HCT116 (cell line): ENCODE measurements at regions not wholly inside any gene's neighbourhood (a gene's known extent, or its start where the extent isn't known, plus 50 kb on each side); places are given as distances from the start of the nearest gene placed in this dataset.

Source experiments
- CEBPB ChIP-seq: IDR thresholded peaks from 2 replicates; pipeline ENCODE4 v1.6.1; 2012; ENCODE audit warnings: low read depth
- ELF1 ChIP-seq: IDR thresholded peaks from 2 replicates; pipeline ENCODE4 v1.6.1; 2012; ENCODE audit warnings: low read depth, borderline replicate concordance
- EZH2phosphoT487 ChIP-seq: fragments of 200-600 bp; IDR thresholded peaks from 2 replicates; pipeline ENCODE4 v1.6.1; 2018; ENCODE audit warnings: antibody characterized with exemption, borderline replicate concordance
- FOSL1 ChIP-seq: IDR thresholded peaks from 2 replicates; pipeline ENCODE4 v1.6.1; 2012; ENCODE audit warnings: low read depth
- JUND ChIP-seq: IDR thresholded peaks from 2 replicates; pipeline ENCODE4 v1.6.1; 2012
- POLR2A ChIP-seq: IDR thresholded peaks from 2 replicates; pipeline ENCODE4 v1.7.0; 2011; ENCODE audit warnings: borderline replicate concordance; ENCODE audit not compliant: insufficient read depth, insufficient read length; ENCODE audit errors: extremely low read depth
- POLR2AphosphoS5 ChIP-seq: IDR thresholded peaks from 2 replicates; pipeline ENCODE4 v1.6.1; 2011; ENCODE audit warnings: mild to moderate bottlenecking, low read depth, low read length, moderate library complexity
- SP1 ChIP-seq: IDR thresholded peaks from 2 replicates; pipeline ENCODE4 v1.6.1; 2012; ENCODE audit warnings: low read depth
- SRF ChIP-seq: IDR thresholded peaks from 2 replicates; pipeline ENCODE4 v1.6.1; 2012; ENCODE audit warnings: low read depth
- YY1 ChIP-seq: IDR thresholded peaks from 2 replicates; pipeline ENCODE4 v1.6.1; 2011; ENCODE audit warnings: low read length, low read depth, moderate library complexity, mild to moderate bottlenecking; ENCODE audit not compliant: insufficient replicate concordance; ENCODE audit errors: extremely low read depth
- ZFX ChIP-seq: fragments of 450-650 bp; IDR thresholded peaks from 2 replicates; pipeline ENCODE4 v1.6.1; 2017
- TF ChIP-seq, protein P1 (sequence below), 3 experiments: fragments of 200-600 bp in 1 of 3; sonication (generic) in 1 of 3; IDR thresholded peaks in 2 of 3; conservative IDR thresholded peaks in 1 of 3; 2 replicates each; pipeline ENCODE4 v1.5.1; 2012 to 2017; ENCODE audit warnings: low read depth in 2 of 3, low read length in 2 of 3, antibody characterized with exemption in 1 of 3, borderline replicate concordance in 1 of 3, control low read depth in 1 of 3, mild to moderate bottlenecking in 1 of 3, mixed read lengths in 1 of 3, mixed run types in 1 of 3, moderate library complexity in 1 of 3; ENCODE audit not compliant: insufficient read depth in 1 of 3
- TF ChIP-seq, protein P2 (sequence below): IDR thresholded peaks from 2 replicates; pipeline ENCODE4 v1.6.1; 2012
- TF ChIP-seq, protein P3 (sequence below): IDR thresholded peaks from 2 replicates; pipeline ENCODE4 v1.6.1; 2012

DNA sequence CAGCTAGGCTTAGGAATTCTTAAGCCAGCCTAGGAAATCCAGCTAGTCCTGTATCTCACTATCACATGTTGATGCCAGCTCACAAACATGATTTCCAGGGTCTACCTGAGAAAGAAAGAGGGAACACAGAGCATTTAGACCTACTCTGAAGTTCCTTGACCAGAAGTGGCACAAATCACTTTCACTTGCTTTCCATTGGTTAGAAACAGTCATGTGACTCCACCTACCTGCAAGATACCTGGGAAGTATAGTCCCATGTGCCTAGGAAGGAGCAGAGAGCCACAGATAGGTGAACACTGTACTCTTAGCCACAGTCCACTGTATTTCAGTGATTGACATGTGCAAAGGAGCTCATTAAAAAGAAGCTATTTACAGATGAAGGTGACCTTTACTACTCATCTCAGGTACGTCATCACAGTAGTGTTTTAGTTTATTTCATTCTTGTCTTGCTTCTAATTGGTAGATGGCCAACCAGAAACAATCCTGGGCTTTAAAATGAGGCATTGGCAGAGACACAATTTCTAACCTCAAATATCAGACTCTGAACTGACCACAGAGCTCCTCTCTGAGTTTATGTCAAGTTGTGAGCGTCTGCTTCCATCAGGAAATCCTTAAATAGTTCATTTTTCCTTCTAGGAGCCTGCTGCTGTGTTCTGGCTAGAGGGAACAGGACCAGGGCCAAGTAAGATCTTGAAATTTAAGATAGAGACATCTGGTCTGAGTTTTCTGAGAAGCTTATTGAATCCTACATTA, 340.7 kb downstream of the TLE4 start:
- TF ChIP-seq, protein P1, sequence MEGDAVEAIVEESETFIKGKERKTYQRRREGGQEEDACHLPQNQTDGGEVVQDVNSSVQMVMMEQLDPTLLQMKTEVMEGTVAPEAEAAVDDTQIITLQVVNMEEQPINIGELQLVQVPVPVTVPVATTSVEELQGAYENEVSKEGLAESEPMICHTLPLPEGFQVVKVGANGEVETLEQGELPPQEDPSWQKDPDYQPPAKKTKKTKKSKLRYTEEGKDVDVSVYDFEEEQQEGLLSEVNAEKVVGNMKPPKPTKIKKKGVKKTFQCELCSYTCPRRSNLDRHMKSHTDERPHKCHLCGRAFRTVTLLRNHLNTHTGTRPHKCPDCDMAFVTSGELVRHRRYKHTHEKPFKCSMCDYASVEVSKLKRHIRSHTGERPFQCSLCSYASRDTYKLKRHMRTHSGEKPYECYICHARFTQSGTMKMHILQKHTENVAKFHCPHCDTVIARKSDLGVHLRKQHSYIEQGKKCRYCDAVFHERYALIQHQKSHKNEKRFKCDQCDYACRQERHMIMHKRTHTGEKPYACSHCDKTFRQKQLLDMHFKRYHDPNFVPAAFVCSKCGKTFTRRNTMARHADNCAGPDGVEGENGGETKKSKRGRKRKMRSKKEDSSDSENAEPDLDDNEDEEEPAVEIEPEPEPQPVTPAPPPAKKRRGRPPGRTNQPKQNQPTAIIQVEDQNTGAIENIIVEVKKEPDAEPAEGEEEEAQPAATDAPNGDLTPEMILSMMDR (IDR thresholded peaks at IDR 0.05 in 2 of 3, conservative IDR thresholded peaks at IDR 0.05 in 1 of 3; ENCODE audit: borderline replicate concordance in 1 of 3, insufficient read depth in 1 of 3, low read depth in 2 of 3, low read length in 2 of 3) = no peak
- TF ChIP-seq POLR2A (no peak), ZFX (no peak), FOSL1 (no peak), EZH2phosphoT487 (no peak), ELF1 (no peak), YY1 (no peak), POLR2AphosphoS5 (no peak), CEBPB (no peak), SRF (no peak), JUND (no peak), SP1 (no peak)
- TF ChIP-seq, protein P2, sequence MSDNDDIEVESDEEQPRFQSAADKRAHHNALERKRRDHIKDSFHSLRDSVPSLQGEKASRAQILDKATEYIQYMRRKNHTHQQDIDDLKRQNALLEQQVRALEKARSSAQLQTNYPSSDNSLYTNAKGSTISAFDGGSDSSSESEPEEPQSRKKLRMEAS = no peak
- TF ChIP-seq, protein P3, sequence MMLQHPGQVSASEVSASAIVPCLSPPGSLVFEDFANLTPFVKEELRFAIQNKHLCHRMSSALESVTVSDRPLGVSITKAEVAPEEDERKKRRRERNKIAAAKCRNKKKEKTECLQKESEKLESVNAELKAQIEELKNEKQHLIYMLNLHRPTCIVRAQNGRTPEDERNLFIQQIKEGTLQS = no peak
